NB4 (cell line): ENCODE measurements at regions not wholly inside any gene's neighbourhood (a gene's known extent, or its start where the extent isn't known, plus 50 kb on each side); places are given as distances from the start of the nearest gene placed in this dataset.

Experiments used
- CTCF ChIP-seq: IDR thresholded peaks from one replicate; pipeline ENCODE4 v1.5.1; 2012; ENCODE audit warnings: low read depth, low read length
- MAX ChIP-seq: IDR thresholded peaks from 2 replicates; pipeline ENCODE4 v1.6.1; 2011; ENCODE audit warnings: low read depth, low read length
- MYC ChIP-seq: IDR thresholded peaks from 2 replicates; pipeline ENCODE4 v1.6.1; 2011; ENCODE audit warnings: low read depth, low read length
- POLR2A ChIP-seq: IDR thresholded peaks from 2 replicates; pipeline ENCODE4 v1.6.1; 2011; ENCODE audit warnings: mild to moderate bottlenecking; ENCODE audit not compliant: insufficient read length; ENCODE audit errors: extremely low read depth

GRCh38 chr4:43693876-43694275 is 754.7 kb downstream of the KCTD8 start:
- TF ChIP-seq CTCF = no peak
- no peak for TF ChIP-seq MAX
- no peak for TF ChIP-seq POLR2A
- no peak for TF ChIP-seq MYC
